IPS-15b (cell line): ENCODE measurements at regions not wholly inside any gene's neighbourhood (a gene's known extent, or its start where the extent isn't known, plus 50 kb on each side); places are given as distances from the start of the nearest gene placed in this dataset.

Source experiments
- H3K27me3 ChIP-seq: one replicate; pipeline ENCODE4 v1.6.1; 2013; ENCODE audit warnings: low read length; ENCODE audit not compliant: control insufficient read depth, insufficient read depth
- H3K36me3 ChIP-seq: one replicate; pipeline ENCODE4 v1.6.1; 2013; ENCODE audit warnings: low read length; ENCODE audit not compliant: control insufficient read depth, insufficient read depth
- H3K4me1 ChIP-seq: one replicate; pipeline ENCODE4 v1.6.1; 2013; ENCODE audit warnings: mild to moderate bottlenecking, low read length; ENCODE audit not compliant: control insufficient read depth, insufficient read depth
- H3K4me3 ChIP-seq: one replicate; pipeline ENCODE4 v1.5.1; 2013; ENCODE audit warnings: low read depth, low read length
- H3K9ac ChIP-seq: one replicate; pipeline ENCODE4 v1.6.1; 2013; ENCODE audit warnings: low read depth, mild to moderate bottlenecking, low read length
- H3K9me3 ChIP-seq: one replicate; pipeline ENCODE4 v1.6.1; 2013; ENCODE audit warnings: mild to moderate bottlenecking, low read length; ENCODE audit not compliant: control insufficient read depth, insufficient read depth

DNA sequence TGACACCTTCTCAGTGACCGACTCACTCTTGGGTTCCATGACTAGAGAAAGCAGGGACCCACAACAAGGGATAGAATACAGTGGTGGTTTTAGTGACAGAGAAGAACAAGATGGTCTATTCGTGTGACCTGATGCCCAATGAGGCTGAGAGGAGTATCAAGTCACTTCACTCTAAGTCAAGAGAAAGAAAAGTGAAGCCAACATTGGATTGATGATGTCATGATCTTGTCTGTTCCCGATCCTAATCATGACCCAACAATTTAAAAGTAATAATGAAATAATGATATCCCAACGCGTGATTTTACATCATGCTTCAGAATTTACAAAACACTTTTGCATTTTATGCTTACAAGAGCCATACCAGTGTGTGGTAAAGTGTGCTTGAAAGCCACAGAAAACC is 155.6 kb upstream of the POU3F3 start:
- no peak overlapping the region for H3K4me3 ChIP-seq
- no peaks in the 10 kb centered on the region for H3K27me3 ChIP-seq
- no peaks in the 10 kb centered on the region for H3K36me3 ChIP-seq
- no peaks in the 10 kb centered on the region for H3K4me1 ChIP-seq
- no peaks in the 10 kb centered on the region for H3K9me3 ChIP-seq
- no peak overlapping the region for H3K9ac ChIP-seq

DNA sequence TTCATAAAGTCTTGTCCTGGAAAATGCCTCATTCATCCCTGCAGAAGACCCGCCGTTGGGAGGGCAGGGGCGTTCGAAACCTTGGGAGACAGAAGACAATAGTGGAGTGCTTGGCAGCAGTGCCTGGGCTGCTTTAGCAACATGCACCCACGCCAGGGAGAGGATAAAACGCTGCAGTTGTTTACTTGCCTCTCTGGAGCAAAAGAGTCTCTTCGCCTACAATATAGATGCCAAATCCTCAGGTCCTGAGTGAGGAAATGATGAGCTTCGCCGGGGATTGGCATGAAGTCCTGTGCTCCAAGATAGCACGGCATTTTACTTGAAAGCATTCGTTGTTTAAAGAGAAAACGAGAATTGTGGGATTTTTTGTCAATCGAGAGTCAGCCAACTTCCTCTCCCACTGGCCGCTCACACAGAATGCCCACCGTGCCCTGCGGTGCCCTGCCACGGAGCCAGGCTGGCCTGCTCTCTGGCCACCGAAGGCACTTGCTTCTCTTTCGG is 152.5 kb upstream of the POU3F3 start:
- H3K4me1 ChIP-seq = no peaks in the 10 kb centered on the region
- no peaks in the 10 kb centered on the region for H3K9me3 ChIP-seq
- no peaks in the 10 kb centered on the region for H3K36me3 ChIP-seq
- no peaks in the 10 kb centered on the region for H3K27me3 ChIP-seq
- H3K4me3 ChIP-seq = no peak overlapping the region
- H3K9ac ChIP-seq = no peak overlapping the region

DNA sequence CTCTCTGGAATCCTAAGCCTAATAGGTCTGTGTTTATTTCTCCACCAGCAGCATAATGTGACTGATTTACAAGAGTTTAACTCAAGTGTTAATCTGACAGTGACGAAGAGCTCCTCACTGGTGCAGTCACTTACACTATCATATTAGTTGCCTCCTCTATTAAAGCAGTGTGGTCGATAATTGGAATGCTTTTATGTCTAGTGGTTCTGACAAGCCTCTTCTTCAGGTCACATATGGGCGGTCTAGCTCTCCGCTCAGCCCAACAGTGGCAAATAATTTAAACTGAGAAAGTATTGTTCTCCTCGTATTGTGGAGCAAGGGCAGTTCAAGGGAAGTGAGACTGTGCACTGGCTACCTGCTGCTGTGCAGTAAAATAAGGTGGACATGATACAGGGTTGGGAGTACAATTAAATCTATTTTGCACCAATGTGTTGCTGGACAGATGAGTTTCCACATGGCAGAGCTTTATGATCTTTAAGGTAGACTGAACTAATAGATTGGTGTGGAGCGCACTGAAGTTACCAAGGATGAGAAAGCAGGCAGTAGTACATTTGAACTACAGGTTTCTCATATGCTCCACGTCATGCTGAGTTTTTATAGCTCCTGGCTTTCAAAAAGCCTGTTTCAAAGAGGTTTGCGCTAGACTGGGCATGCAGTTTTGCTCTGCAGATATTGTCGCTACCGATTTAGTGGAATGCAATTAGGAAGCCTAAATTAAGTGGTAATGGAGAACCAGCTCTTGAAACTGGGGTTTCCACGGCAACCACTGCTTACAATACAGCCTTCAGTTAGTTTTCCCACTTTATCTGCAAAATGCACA is 151.7 kb upstream of the POU3F3 start:
- no peaks in the 10 kb centered on the region for H3K27me3 ChIP-seq

DNA sequence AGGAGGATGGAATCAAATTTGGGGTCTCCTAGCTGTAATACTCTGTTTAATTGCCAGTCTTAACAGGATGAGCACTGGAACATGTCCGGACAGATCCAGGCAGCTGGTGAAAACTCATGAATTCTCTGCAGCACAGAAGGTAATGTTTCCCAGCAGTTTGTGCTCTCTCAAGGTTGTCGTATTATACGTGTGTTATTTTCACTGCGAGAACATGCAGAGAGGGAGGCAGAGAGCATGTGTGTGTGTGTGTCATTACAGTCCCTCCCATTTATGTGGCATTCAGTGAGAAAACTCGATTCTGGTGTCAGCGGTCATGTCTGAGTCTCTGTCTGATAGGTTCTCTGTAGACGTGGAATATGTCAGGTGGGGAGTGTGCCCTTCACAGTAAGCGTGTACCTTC is 150.2 kb upstream of the POU3F3 start:
- no peak overlapping the region for H3K4me3 ChIP-seq
- H3K4me1 ChIP-seq = no peaks in the 10 kb centered on the region
- H3K9ac ChIP-seq = no peak overlapping the region
- H3K36me3 ChIP-seq = no peaks in the 10 kb centered on the region
- no peaks in the 10 kb centered on the region for H3K9me3 ChIP-seq
- no peaks in the 10 kb centered on the region for H3K27me3 ChIP-seq

More for the DNA sequence above, 151.7 kb upstream of the POU3F3 start:
- no peaks in the 10 kb centered on the region for H3K36me3 ChIP-seq
- no peaks in the 10 kb centered on the region for H3K9me3 ChIP-seq
- no peaks in the 10 kb centered on the region for H3K4me1 ChIP-seq
- H3K4me3 ChIP-seq = no peak overlapping the region
- H3K9ac ChIP-seq = no peak overlapping the region

DNA sequence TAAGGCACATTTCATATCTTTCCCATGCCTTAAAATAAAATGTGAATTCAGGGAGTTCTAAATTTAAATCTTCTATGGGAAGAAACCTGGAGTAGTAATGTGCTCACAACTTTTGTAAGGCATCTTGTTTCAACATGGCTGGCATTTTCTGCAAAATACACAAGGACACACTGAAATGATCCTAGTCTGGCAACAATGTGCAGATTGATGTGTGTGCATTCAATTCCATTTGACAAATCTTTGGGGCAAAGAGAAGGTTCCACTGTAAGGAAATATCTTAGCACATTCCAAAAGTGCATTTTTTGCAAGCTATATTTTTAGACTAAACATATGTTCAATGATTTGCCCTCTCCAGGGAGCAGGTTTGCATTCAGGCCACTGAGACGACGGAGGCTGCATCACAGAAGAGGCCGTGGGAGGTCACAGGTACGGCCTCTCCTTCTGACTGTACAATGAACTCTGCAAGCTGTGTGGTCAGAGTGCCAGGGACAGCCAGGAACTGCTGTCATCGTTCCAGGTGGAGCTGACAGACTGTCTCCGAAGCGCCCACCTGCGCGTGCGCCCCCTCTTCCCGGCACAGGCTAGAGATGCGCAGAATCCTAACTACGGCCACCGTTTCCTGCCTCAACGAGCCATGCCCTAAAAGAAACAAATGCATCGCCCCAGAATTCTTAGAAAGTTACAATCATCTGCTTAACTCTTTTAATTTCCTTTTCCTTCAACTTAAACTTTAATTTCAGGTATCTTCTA is 149.2 kb upstream of the POU3F3 start:
- no peak overlapping the region for H3K4me3 ChIP-seq
- H3K9ac ChIP-seq = no peak overlapping the region
- no peaks in the 10 kb centered on the region for H3K27me3 ChIP-seq
- no peaks in the 10 kb centered on the region for H3K4me1 ChIP-seq
- no peaks in the 10 kb centered on the region for H3K9me3 ChIP-seq
- H3K36me3 ChIP-seq = no peaks in the 10 kb centered on the region

DNA sequence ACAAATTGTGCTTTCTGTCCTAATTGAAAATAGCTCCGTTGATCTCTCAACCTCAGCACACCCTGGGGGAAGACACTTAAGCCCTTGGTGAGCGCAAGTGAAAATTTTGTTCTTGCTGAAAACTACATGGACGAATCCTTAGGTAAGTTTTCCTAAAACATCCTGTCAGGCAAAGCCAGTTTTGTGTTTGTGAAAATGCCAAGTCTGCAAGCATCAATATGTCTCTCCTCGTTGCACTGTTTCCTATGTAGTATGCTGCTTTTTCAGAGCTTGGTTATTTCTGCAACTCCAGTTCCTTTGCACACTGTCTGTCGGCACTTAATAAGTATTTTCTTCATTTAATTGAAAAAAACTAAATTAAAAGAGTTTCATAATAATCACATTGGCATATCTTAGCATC is 146.9 kb upstream of the POU3F3 start:
- H3K36me3 ChIP-seq = no peaks in the 10 kb centered on the region
- H3K4me1 ChIP-seq = no peaks in the 10 kb centered on the region
- H3K4me3 ChIP-seq = no peak overlapping the region
- no peaks in the 10 kb centered on the region for H3K9me3 ChIP-seq
- H3K9ac ChIP-seq = no peak overlapping the region
- no peaks in the 10 kb centered on the region for H3K27me3 ChIP-seq

DNA sequence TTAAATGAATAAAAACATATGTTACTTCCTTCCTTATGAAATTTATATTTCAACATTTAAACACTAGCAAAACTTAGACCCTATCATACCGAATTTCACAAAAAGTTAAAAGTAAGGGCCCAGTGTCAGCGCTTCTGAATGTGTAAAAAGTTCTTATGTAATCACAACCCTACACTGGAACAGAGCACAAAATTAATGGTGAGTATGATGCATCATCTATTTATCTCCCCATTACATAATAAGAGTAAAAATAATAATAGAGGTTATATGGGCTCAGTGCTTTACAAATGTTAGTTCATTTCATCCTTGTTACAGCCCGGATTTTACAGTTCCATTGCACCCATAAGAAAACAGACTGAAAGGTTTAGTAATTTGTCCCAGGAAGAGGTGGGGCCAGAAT is 144.9 kb upstream of the POU3F3 start:
- Histone ChIP-seq H3K27me3 (no peaks in the 10 kb centered on the region), H3K9me3 (no peaks in the 10 kb centered on the region), H3K4me3 (no peak overlapping the region), H3K9ac (no peak overlapping the region), H3K36me3 (no peaks in the 10 kb centered on the region), H3K4me1 (no peaks in the 10 kb centered on the region)

DNA sequence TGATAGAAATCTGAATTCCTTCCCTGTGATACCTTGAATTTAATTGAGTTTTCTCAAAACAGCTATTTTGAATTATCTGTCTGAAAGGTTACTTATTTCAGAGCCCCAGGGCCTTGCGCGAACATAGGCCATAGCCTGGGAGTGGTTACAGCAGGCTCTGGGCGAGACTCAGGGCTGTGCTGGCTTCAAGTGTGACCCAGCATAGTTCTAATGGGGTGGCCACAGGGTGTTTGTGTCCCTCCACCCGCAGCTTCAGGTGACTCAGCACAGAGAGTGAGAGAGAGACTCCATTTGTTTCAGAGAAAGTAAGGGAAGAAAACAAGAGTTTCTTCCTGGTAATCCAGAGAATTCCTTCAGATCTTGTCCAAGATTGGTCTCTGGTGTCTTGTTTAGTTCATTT is 137.9 kb upstream of the POU3F3 start:
- Histone ChIP-seq H3K9me3 (no peaks in the 10 kb centered on the region), H3K4me3 (no peak overlapping the region), H3K36me3 (no peaks in the 10 kb centered on the region), H3K27me3 (no peaks in the 10 kb centered on the region), H3K9ac (no peak overlapping the region), H3K4me1 (no peaks in the 10 kb centered on the region)

DNA sequence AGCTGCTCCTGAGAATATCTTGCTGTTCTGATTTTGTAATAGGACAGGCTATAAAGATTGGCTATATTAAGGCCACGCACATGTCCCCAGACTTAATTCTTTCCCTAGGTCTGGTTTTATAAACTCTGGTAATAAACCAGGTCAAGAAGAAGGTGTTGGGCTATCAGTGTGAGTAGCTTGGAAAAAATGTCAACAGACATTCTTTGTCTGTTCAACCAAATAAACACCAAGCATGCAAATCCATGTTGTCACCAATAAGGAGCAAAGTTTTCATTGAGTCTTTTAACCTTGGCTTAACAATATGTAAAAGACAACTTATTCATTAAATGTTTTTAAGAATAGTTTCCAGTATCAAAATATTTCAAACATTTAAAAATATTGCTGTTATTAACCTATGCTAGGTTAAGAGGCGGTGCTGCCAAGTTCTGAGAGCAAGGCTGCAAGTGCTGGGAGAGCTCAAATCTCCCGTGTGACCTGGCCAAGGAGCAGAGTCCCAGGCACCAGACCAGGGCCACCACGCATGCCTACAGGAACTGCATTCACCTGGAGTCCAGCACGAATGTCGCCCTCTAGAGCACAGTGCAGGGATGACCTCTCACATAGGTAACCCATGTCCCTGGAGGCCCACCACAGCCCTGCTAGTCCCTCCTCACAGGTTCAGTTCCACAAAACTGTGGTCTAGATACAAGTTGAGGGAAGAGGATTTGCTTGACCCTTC is 120.5 kb upstream of the POU3F3 start:
- H3K4me1 ChIP-seq = no peaks in the 10 kb centered on the region
- H3K9ac ChIP-seq = no peak overlapping the region
- no peaks in the 10 kb centered on the region for H3K27me3 ChIP-seq
- no peaks in the 10 kb centered on the region for H3K36me3 ChIP-seq
- H3K9me3 ChIP-seq = no peaks in the 10 kb centered on the region
- H3K4me3 ChIP-seq = no peak overlapping the region

DNA sequence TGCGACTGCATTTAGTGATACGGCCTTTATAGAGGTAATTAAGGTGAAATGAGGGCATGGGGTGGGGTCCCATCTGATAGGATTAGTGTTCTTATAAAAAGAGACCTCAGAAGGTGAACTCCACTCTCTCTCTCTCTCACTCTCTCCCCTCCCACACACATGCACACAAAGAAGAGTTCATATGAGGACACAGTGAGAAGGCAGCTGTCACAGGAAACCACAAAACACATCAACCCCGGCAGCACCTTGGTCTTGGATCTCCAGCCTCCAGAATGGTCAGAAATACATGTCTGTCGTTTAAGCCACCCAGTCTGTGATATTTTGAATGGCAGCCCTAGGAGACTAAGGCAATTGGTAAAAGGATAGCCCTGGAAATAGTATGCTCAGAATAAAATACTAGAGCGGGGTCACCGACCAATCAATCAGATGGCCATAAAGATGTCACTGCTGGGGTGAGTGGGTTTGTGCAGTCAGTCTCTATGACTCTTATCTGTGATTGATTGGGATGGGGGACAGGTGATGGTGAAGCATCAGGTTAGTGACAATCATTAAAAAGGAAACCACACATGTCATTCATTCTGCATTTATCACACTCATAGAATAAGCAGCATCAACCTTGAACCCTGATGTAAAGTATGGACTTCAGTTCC is 118.9 kb upstream of the POU3F3 start:
- Histone ChIP-seq H3K36me3 (no peaks in the 10 kb centered on the region), H3K9me3 (no peaks in the 10 kb centered on the region), H3K27me3 (no peaks in the 10 kb centered on the region), H3K4me1 (no peaks in the 10 kb centered on the region), H3K9ac (no peak overlapping the region), H3K4me3 (no peak overlapping the region)

DNA sequence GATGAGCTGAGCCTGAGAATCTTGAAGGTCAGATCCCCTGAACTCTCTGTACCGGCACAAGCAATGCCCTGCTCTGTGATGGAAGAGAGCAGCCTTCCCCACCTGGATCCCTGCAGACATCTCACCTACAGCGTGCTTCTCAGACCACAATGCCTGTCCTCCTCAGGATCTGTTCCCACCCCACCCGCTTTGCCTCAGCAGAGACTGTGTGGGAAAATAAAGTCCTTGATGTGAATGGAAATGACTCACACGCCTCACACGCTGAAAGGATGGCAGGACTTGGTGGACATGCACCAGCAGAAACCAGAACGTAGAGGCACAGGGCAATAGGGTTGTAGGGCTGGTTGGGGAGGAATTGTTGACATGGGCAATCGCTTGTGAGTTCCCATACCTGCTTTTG is 117.9 kb upstream of the POU3F3 start:
- no peaks in the 10 kb centered on the region for H3K9me3 ChIP-seq
- H3K27me3 ChIP-seq = no peaks in the 10 kb centered on the region
- H3K36me3 ChIP-seq = no peaks in the 10 kb centered on the region
- no peak overlapping the region for H3K9ac ChIP-seq
- H3K4me1 ChIP-seq = no peaks in the 10 kb centered on the region
- no peak overlapping the region for H3K4me3 ChIP-seq
